Gastroesophageal sphincter (tissue), 4 donors: ENCODE measurements at regions not wholly inside any gene's neighbourhood (a gene's known extent, or its start where the extent isn't known, plus 50 kb on each side); places are given as distances from the start of the nearest gene placed in this dataset.
"Not testable (repeated sequence)": the region's sequence is repeated elsewhere in the genome, so short reads cannot be mapped to it uniquely, and the experiment has no call there.

Experiments used
- ATAC-seq: fragments of 150-250 bp; one replicate; pipeline ENCODE4 v1.9.1; 2016; ENCODE audit warnings: mild to moderate bottlenecking, moderate library complexity
- H3K27ac ChIP-seq, 4 donors: fragments of 200-600 bp; sonication (generic) in 3 of 4; 1 replicate in 3 of 4; 2 replicates in 1 of 4; pipeline ENCODE4 v1.5.1; 2016 to 2019
- H3K27me3 ChIP-seq: fragments of 200-600 bp; sonication (generic); one replicate; pipeline ENCODE4 v1.5.1; 2019
- H3K36me3 ChIP-seq, 2 donors: fragments of 200-600 bp; sonication (generic); one replicate each; pipeline ENCODE4 v1.5.1; 2019; ENCODE audit warnings: control low read depth in 1 of 2
- H3K4me1 ChIP-seq, 3 donors: fragments of 200-600 bp; sonication (generic); 1 replicate in 2 of 3; 2 replicates in 1 of 3; pipeline ENCODE4 v1.5.1; 2016 to 2019; ENCODE audit warnings: control low read depth in 2 of 3
- H3K4me3 ChIP-seq, 2 donors: fragments of 200-600 bp; sonication (generic); one replicate each; pipeline ENCODE4 v1.5.1; 2019; ENCODE audit warnings: mild to moderate bottlenecking in 1 of 2, moderate library complexity in 1 of 2
- H3K9me3 ChIP-seq, 3 donors: fragments of 200-600 bp; sonication (generic); one replicate each; pipeline ENCODE4 v1.5.1; 2017 to 2019; ENCODE audit warnings: control low read depth in 2 of 3
- CTCF ChIP-seq, 4 experiments: fragments of 200-600 bp in 2 of 4; fragments of 450-650 bp in 2 of 4; sonication (generic) in 1 of 4; IDR thresholded peaks; one replicate each; pipeline ENCODE4 v1.5.1; 2017 to 2019; ENCODE audit warnings: antibody characterized with exemption in 4 of 4, mild to moderate bottlenecking in 2 of 4, moderate library complexity in 2 of 4
- EP300 ChIP-seq: sonication (generic); formaldehyde crosslinking; IDR thresholded peaks from one replicate; pipeline ENCODE4 v1.6.1; 2017; ENCODE audit warnings: antibody characterized with exemption, mild to moderate bottlenecking
- POLR2A ChIP-seq, 2 donors: fragments of 450-650 bp; IDR thresholded peaks; one replicate each; pipeline ENCODE4 v1.6.1; 2017; ENCODE audit warnings: antibody characterized with exemption in 2 of 2, mild to moderate bottlenecking in 2 of 2, moderate library complexity in 1 of 2
- POLR2AphosphoS5 ChIP-seq: sonication (generic); formaldehyde crosslinking; IDR thresholded peaks from one replicate; pipeline ENCODE4 v1.6.1; 2017; ENCODE audit warnings: antibody characterized with exemption
- WGBS, 2 donors: methylation state at CpG; one replicate each; pipeline ENCODE4 v1.1.5; 2018; ENCODE audit warnings: low coverage in 1 of 2; 5-methylcytosine and 5-hydroxymethylcytosine counted together

DNA sequence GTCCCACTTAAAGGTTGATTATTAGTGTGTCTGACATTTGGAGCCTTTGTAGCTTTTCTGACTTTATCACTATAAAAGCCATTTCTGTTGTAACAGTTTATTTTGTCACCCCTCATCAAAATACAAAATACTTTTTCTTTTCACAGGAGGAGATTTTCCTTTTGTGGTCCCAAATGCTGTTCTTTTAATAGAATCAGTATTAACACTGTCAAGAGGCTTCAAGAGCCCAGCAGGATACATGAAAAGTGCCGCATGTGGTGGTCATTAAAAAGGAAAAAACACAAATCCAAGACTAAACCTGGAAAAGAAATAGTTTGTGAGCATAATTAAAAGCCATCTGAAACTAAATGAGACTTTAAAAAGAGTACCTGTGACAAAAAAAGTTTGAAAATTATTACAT is 515.7 kb downstream of the DCDC2C start:
- no peaks in the 10 kb centered on the region for H3K9me3 ChIP-seq
- no peak overlapping the region for H3K4me3 ChIP-seq
- no peaks in the 10 kb centered on the region for H3K36me3 ChIP-seq
- ATAC-seq, result no peak
- H3K4me1 ChIP-seq, result no peaks in the 10 kb centered on the region
- WGBS, 2 donors, result 71 to 80% methylated on average over 1 of the region's 1 CpG
- no peak for TF ChIP-seq CTCF (IDR thresholded peaks at IDR 0.05)
- no peak for TF ChIP-seq EP300
- no peak for TF ChIP-seq POLR2A (IDR thresholded peaks at IDR 0.05)
- TF ChIP-seq POLR2AphosphoS5, result no peak
- no peak overlapping the region for H3K27ac ChIP-seq
- H3K27me3 ChIP-seq, result no peaks in the 10 kb centered on the region

DNA sequence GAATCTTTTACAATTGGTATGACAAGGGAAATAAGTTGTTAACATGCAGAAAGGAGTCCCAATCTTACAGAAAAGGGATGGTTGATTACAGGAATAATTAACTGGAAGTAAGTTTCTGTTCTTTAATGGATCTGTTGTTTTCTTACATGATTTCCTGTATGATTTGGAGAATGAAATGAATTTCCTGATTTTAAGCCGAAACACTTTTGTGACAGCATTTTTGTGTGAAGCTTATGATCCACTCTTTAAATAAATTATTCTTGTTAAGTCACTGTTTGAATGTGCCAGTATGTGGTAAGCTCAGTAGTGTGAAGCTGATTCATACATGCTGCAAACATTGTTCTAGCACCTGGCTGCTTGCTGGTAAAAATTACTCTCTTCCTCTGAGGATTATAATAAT is 516.2 kb downstream of the DCDC2C start:
- H3K36me3 ChIP-seq, result no peaks in the 10 kb centered on the region
- H3K27me3 ChIP-seq, result no peaks in the 10 kb centered on the region
- WGBS, 2 donors, result 36 to 62% methylated on average over 1 of the region's 1 CpG

GRCh38 chr2:4221434-4221833 is 518.1 kb downstream of the DCDC2C start:
- WGBS, 2 donors, result 67 to 87% methylated on average over 1 of the region's 1 CpG
- no peak overlapping the region for H3K4me3 ChIP-seq
- no peaks in the 10 kb centered on the region for H3K4me1 ChIP-seq
- H3K9me3 ChIP-seq, result no peaks in the 10 kb centered on the region
- H3K27me3 ChIP-seq, result no peaks in the 10 kb centered on the region
- no peaks in the 10 kb centered on the region for H3K36me3 ChIP-seq
- no peak for ATAC-seq
- TF ChIP-seq CTCF (IDR thresholded peaks at IDR 0.05), result no peak
- no peak for TF ChIP-seq EP300
- TF ChIP-seq POLR2A (IDR thresholded peaks at IDR 0.05), result no peak
- no peak overlapping the region for H3K27ac ChIP-seq

More for the DNA sequence above, 516.2 kb downstream of the DCDC2C start:
- H3K27ac ChIP-seq, result no peak overlapping the region
- no peak for ATAC-seq
- H3K4me3 ChIP-seq, result no peak overlapping the region
- H3K9me3 ChIP-seq, result no peaks in the 10 kb centered on the region
- TF ChIP-seq EP300 (no peak), POLR2AphosphoS5 (no peak), POLR2A (IDR thresholded peaks at IDR 0.05) (no peak), CTCF (IDR thresholded peaks at IDR 0.05) (no peak)
- H3K4me1 ChIP-seq, result no peaks in the 10 kb centered on the region

DNA sequence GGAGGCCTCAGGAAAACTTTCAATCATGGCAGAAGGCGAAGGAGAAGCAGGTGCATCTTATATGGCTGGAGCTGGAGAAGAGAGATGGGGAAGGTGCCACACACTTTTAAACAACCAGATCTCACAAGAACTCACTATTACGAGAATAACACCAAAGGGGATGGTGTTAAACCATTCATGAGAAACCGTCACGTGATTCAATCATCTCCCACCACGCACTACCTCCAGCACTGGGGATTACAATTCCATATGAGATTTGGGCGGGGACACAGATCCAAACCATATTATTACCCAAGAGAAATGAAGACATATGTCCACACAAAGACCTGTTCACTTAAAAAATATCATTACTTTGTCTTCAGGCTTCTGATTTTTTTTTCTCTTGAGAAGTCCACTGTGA is 518.5 kb downstream of the DCDC2C start:
- Histone ChIP-seq H3K4me3 (no peak overlapping the region), H3K27me3 (no peaks in the 10 kb centered on the region), H3K9me3 (no peaks in the 10 kb centered on the region), H3K36me3 (no peaks in the 10 kb centered on the region), H3K4me1 (no peaks in the 10 kb centered on the region), H3K27ac (no peak overlapping the region)
- 90 to 98% methylated on average over 4 to 6 of the region's 6 CpGs for WGBS, 2 donors
- TF ChIP-seq CTCF (IDR thresholded peaks at IDR 0.05) (no peak), POLR2AphosphoS5 (no peak), POLR2A (IDR thresholded peaks at IDR 0.05) (no peak), EP300 (no peak)
- ATAC-seq, result no peak

DNA sequence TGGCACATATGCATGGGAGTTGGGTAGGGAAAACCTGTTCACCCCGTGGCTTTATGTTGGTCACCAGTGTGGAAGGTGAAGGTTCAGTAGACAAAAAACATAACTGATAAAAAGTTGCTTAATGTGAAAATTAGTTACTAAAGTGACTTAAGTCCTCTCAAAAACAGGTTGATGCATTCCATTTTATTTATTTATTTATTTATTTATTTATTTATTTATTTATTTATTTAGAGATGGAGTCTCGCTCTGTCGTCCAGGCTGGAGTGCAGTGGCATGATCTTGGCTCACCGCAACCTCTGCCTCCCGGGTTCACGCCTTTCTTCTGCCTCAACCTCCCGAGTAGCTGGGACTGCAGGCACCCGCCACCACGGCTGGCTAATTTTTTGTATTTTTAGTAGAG is 541.0 kb downstream of the DCDC2C start:
- ATAC-seq, H3K4me3 ChIP-seq, H3K27me3 ChIP-seq, H3K4me1 ChIP-seq, H3K36me3 ChIP-seq, H3K9me3 ChIP-seq, H3K27ac ChIP-seq: not testable (repeated sequence)
- WGBS, 2 donors, result 98% methylated on average over 9 of the region's 9 CpGs; no CpG with 5 or more reads in 1 of the 2 donors
